Left lung (tissue), 4 donors: ENCODE measurements at regions not wholly inside any gene's neighbourhood (a gene's known extent, or its start where the extent isn't known, plus 50 kb on each side); places are given as distances from the start of the nearest gene placed in this dataset.

Source experiments
- ATAC-seq: fragments of 200-7000 bp; cut with Tn5 transposase; one replicate; pipeline ENCODE4 v1.9.1; 2020; ENCODE audit warnings: moderate library complexity
- DNase-seq, 4 donors: peaks; one replicate each; pipeline ENCODE4 v3.0.0-alpha.2; 2013 to 2020
- H3K27ac ChIP-seq, 2 donors: fragments of 200-600 bp; sonication (generic) in 1 of 2; one replicate each; pipeline versions ENCODE4 v1.5.0 to v1.8.0; 2020 to 2021
- H3K27me3 ChIP-seq, 2 donors: fragments of 200-600 bp; sonication (generic) in 1 of 2; one replicate each; pipeline versions ENCODE4 v1.5.0 to v1.8.0; 2020 to 2021
- H3K36me3 ChIP-seq, 2 donors: fragments of 200-600 bp; sonication (generic) in 1 of 2; one replicate each; pipeline versions ENCODE4 v1.5.0 to v1.8.0; 2020 to 2021
- H3K4me1 ChIP-seq, 2 donors: fragments of 200-600 bp; one replicate each; pipeline ENCODE4 v1.8.0; 2021
- H3K4me3 ChIP-seq, 2 donors: fragments of 200-600 bp; sonication (generic) in 1 of 2; one replicate each; pipeline versions ENCODE4 v1.5.0 to v1.8.0; 2020 to 2021; ENCODE audit warnings: mild to moderate bottlenecking in 1 of 2
- H3K9me3 ChIP-seq, 2 donors: fragments of 200-600 bp; sonication (generic) in 1 of 2; one replicate each; pipeline versions ENCODE4 v1.5.0 to v1.8.0; 2020 to 2021
- intact Hi-C, 2 donors: fragments of 100-400 bp; cut with DNase I; formaldehyde crosslinking; loops; one replicate each; pipeline versions ENCODE4 v1.11.2 to v1.14.2; 2022
- TF ChIP-seq, protein P1 (sequence below), 2 donors: fragments of 200-600 bp; sonication (generic) in 1 of 2; IDR thresholded peaks; one replicate each; pipeline versions ENCODE4 v1.5.0 to v1.8.0; 2021; ENCODE audit warnings: antibody characterized with exemption in 2 of 2
- donor health status: DM: no; HTN: yes; CAD: no.
- donor health status: DM: no; HTN: no; CAD: no.

- intact Hi-C loops: no loop called here
- TF ChIP-seq, protein P1, sequence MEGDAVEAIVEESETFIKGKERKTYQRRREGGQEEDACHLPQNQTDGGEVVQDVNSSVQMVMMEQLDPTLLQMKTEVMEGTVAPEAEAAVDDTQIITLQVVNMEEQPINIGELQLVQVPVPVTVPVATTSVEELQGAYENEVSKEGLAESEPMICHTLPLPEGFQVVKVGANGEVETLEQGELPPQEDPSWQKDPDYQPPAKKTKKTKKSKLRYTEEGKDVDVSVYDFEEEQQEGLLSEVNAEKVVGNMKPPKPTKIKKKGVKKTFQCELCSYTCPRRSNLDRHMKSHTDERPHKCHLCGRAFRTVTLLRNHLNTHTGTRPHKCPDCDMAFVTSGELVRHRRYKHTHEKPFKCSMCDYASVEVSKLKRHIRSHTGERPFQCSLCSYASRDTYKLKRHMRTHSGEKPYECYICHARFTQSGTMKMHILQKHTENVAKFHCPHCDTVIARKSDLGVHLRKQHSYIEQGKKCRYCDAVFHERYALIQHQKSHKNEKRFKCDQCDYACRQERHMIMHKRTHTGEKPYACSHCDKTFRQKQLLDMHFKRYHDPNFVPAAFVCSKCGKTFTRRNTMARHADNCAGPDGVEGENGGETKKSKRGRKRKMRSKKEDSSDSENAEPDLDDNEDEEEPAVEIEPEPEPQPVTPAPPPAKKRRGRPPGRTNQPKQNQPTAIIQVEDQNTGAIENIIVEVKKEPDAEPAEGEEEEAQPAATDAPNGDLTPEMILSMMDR (IDR thresholded peaks at IDR 0.05): no peak
- no peak for ATAC-seq
These were observed 167.5 kb upstream of the USP38 start for GRCh38 chr4:143017210-143017609.

GRCh38 chr4:143019351-143019750 is 165.4 kb upstream of the USP38 start:
- no peak for DNase-seq
- Histone ChIP-seq H3K27me3 (no peaks in the 10 kb centered on the region), H3K36me3 (no peaks in the 10 kb centered on the region), H3K4me1 (peaks cover 0 to 16% of the 10 kb centered on the region in 2 donors), H3K27ac (no peak overlapping the region), H3K4me3 (no peak overlapping the region), H3K9me3 (peaks cover 0 to 5% of the 10 kb centered on the region in 2 donors)
- intact Hi-C loops: no loop called here
- no peak for ATAC-seq
- TF ChIP-seq, protein P1 (IDR thresholded peaks at IDR 0.05): no peak

More at GRCh38 chr4:143017210-143017609, 167.5 kb upstream of the USP38 start:
- DNase-seq: no peak
- Histone ChIP-seq H3K27me3 (no peaks in the 10 kb centered on the region), H3K4me3 (no peak overlapping the region), H3K36me3 (no peaks in the 10 kb centered on the region), H3K27ac (no peak overlapping the region), H3K9me3 (peaks cover 0 to 5% of the 10 kb centered on the region in 2 donors), H3K4me1 (peaks cover 0 to 10% of the 10 kb centered on the region in 2 donors)

DNA sequence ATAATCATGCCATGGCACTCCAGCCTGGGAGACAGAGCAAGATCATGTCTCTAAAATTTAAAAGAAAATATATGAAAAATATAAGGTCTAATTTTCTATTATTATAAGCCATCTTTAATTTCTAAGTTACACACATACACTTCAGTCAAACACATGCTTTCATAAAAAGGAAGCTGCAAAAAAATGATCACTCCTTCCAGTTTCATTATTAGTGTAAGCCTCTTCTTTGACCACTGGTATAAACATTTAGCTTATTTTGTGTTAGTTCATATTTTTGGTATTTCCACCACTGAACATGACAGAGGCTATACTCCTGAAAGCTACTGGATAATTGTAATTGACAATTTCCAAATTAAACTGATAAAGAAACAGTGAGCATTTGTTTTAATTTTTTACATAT is 163.3 kb upstream of the USP38 start:
- intact Hi-C loops: no loop called here
- Histone ChIP-seq H3K4me1 (peaks cover 0 to 21% of the 10 kb centered on the region in 2 donors), H3K9me3 (peaks cover 0 to 5% of the 10 kb centered on the region in 2 donors), H3K27me3 (no peaks in the 10 kb centered on the region), H3K4me3 (no peak overlapping the region), H3K36me3 (no peaks in the 10 kb centered on the region), H3K27ac (no peak overlapping the region)
- ATAC-seq: no peak
- no peak for DNase-seq
- TF ChIP-seq, protein P1 (IDR thresholded peaks at IDR 0.05): no peak

GRCh38 chr4:143023239-143023918 is 161.3 kb upstream of the USP38 start:
- Histone ChIP-seq H3K9me3 (no peaks in the 10 kb centered on the region), H3K36me3 (no peaks in the 10 kb centered on the region), H3K27ac (no peak overlapping the region), H3K4me1 (peaks cover 0 to 21% of the 10 kb centered on the region in 2 donors), H3K27me3 (no peaks in the 10 kb centered on the region), H3K4me3 (no peak overlapping the region)
- TF ChIP-seq, protein P1 (IDR thresholded peaks at IDR 0.05): no peak
- ATAC-seq: no peak
- DNase-seq: no peak
- intact Hi-C loops: no loop called here

GRCh38 chr4:143025081-143025704 is 159.5 kb upstream of the USP38 start:
- ATAC-seq: peak; percentile 74
- intact Hi-C loops: no loop called here

More at GRCh38 chr4:143025081-143025704, 159.5 kb upstream of the USP38 start:
- H3K4me1 ChIP-seq: peaks cover 0 to 21% of the 10 kb centered on the region in 2 donors
- peaks cover 0 to 13% of the 10 kb centered on the region in 2 donors for H3K9me3 ChIP-seq
- TF ChIP-seq, protein P1 (IDR thresholded peaks at IDR 0.05): peak in 1 of 2 donors; percentile 33
- no peaks in the 10 kb centered on the region for H3K36me3 ChIP-seq
- DNase-seq: peak in 2 of 4 donors; percentile 26 to 54
- H3K4me3 ChIP-seq: no peak overlapping the region
- no peak overlapping the region for H3K27ac ChIP-seq
- H3K27me3 ChIP-seq: no peaks in the 10 kb centered on the region
